Ecto neural progenitor cell (in vitro differentiated cells): ENCODE measurements at regions not wholly inside any gene's neighbourhood (a gene's known extent, or its start where the extent isn't known, plus 50 kb on each side); places are given as distances from the start of the nearest gene placed in this dataset.
"Not testable (repeated sequence)": the region's sequence is repeated elsewhere in the genome, so short reads cannot be mapped to it uniquely, and the experiment has no call there.

ENCODE experiments used
- DNase-seq: peaks from one replicate; pipeline ENCODE4 v3.0.0-alpha.2; 2018; ENCODE audit warnings: low spot score

- DNase-seq = no peak
Measured at GRCh38 chr18:25560369-25560768, 208.4 kb upstream of the ZNF521 start.

DNA sequence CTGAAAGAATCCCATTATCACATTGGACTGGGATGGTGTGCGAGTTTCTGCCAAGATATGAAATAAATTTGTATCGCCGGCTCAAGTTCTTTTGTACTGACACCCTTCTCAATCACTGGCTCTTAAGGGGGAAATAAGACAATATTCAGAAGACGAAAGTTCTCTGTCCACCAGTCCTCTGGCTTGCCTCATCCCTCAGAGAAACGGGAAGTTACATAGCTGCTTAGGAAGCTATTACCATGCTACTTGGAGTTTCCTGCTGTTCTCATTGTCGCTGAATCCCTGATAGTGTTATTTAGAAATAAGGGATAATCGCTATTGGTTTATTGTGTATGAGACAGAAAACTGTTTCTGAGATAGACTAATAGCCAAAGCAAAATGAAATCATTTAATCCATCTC lies 205.0 kb upstream of the ZNF521 start:
- DNase-seq = no peak

DNA sequence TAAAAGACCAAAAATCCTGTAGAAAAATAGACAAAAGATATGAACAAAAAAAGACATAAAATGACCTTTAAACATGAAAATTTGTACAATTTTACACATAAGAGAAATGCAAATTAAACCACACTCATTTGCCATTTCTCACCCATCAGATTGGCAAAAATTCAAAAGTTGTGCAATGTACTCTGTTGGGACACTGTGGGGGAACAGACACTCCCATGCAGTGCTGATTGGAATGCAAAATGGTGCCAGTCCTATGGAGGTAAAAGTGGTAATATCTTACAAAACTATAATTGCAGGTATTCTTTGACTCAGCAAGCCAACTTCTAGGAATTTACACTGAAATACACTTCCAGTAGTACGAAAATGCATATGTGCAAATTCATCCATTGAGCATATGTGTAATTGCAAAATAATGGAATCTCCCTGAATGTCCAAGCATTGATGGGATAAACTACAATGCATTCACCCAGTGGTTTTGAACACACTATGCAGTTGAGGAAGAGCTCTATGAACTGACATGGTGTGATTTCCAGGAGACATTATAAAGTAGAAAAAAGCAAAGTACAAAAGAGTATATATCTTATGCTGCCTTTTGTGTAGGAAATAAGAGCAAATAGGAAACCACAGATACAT lies 201.8 kb upstream of the ZNF521 start:
- no peak for DNase-seq

DNA sequence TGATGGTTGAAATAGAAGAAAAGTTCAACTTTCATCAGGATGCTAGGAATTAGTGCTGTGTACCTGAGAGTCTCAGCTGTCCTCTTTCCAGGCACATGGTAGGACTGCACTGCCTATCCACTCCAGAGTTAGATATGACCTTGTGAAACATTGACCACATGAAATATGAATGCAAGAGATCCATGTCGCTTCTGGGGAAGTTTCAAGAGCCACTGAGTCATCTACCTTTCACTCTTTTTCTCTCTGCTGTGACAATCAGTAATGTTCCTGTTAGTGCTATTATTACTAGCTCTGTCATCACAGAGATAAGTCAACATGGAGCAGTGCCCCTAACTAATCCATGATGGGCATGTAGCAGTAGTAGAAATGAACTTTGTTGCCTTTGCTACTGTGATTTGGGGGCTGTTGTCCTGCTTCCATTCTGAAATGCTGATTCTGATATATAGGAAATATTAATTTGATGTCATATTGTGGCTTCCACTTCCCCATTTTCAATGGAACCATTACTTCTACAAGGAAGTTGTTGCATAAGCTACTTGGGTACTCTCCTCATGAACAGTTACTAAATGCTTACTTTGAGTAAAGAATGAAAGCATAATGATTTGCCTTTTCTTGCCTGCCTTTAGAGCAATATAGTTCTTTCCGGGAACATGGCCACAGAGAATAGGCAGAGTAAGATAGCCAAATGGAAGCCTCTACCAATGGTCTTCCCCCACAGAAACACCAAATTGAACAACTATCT lies 192.8 kb upstream of the ZNF521 start:
- DNase-seq = no peak

- no peak for DNase-seq
Measured at GRCh38 chr18:25538175-25538922, 186.4 kb upstream of the ZNF521 start.

GRCh38 chr18:25535495-25535894 lies 183.5 kb upstream of the ZNF521 start:
- DNase-seq = no peak

- no peak for DNase-seq
Measured at GRCh38 chr18:25534401-25534800, 182.4 kb upstream of the ZNF521 start.

DNA sequence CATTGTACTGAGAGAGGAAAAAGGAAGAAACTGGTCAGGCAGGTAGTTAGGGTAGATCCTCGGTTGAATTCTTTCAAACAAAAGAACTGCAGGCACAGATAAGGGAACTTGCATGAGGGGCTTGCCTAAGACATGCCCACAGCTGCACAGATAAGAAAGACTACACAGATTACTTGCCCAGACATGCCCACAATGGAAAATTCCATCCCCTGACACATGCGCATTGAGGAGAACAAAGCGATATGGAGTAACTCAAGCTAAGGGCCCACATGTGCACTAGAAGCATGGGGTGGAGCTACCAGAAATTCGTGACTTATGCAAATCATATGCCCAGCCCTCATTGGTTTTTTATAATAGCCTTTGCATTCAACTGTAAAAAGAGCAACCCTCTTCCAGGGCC lies 181.3 kb upstream of the ZNF521 start:
- DNase-seq = no peak

- DNase-seq = no peak
Measured at GRCh38 chr18:25531207-25531606, 179.2 kb upstream of the ZNF521 start.

GRCh38 chr18:25525789-25526188 lies 173.8 kb upstream of the ZNF521 start:
- DNase-seq = not testable (repeated sequence)

DNA sequence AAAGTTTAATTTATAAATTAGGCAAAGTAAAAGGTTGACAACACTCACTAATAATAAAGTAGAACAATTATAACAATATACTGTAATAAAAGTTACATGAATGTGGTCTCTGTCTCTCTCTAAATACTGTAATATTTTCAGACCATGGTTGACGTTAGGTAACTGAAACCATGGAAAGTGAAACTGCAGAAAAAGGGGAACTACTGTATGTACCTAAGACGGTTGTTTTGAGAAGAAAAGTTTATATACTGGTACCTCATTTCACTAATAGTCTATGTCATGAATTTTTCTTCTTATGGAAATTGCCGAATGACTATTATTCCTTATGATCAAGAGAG lies 166.7 kb upstream of the ZNF521 start:
- no peak for DNase-seq

DNA sequence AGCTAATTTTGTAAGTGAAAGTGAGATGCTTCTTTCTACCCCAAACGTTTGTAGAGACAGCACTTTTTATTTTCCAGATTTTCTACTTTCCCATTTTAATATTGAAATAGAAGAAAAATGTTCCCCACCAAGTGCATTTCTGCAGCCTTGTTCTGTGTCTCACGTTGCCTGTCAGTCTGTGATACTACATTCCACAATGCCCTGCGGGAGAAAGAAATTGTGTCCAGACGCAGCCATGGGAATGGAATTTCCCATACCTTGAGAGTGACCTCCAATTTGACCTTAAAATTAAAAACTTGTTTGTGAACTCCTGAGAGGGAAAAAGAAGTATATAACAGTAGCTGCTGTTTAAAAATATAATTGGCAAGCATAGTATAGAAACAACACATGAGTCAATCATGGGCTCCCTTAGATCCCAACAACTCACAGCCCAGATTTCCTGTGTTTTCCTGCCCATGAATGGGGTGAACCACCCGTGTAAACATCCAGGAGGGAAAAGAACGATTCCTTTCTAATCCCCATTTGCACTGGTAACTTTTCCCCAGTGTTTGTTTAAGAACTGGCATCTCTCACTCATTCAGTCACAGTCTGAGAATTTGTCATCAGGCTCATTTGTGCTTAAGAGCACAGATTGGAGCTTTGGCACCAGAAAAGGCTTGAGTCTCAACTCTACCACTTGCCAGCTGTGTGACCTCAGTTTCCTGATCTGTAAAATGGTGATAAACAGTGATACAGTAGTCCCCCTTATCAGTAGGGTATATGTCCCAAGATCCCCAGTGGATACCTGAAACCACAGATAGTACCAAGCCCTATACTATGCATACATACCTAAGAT lies 166.1 kb upstream of the ZNF521 start:
- no peak for DNase-seq

GRCh38 chr18:25516747-25517498 lies 165.0 kb upstream of the ZNF521 start:
- DNase-seq = no peak

DNA sequence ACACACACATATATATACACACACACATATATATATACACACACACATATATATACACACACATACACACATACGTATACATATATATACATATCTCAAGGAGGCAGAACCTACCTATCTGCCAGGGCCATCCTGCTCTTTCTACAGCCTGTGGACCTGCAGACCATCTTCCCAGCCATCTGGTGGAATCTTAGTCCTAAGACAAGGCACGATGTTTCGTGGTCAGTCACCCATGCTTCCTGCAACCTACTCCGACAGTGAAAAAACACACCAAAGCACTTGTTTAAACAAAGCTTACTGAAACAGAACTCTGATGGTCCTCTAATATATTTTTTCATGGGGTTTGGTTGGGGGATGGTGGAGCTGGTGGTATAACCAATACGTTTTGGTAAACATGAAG lies 164.2 kb upstream of the ZNF521 start:
- no peak for DNase-seq

GRCh38 chr18:25510096-25510495 lies 158.1 kb upstream of the ZNF521 start:
- DNase-seq = no peak

GRCh38 chr18:25503567-25504081 lies 151.7 kb upstream of the ZNF521 start:
- DNase-seq = peak; percentile 64

DNA sequence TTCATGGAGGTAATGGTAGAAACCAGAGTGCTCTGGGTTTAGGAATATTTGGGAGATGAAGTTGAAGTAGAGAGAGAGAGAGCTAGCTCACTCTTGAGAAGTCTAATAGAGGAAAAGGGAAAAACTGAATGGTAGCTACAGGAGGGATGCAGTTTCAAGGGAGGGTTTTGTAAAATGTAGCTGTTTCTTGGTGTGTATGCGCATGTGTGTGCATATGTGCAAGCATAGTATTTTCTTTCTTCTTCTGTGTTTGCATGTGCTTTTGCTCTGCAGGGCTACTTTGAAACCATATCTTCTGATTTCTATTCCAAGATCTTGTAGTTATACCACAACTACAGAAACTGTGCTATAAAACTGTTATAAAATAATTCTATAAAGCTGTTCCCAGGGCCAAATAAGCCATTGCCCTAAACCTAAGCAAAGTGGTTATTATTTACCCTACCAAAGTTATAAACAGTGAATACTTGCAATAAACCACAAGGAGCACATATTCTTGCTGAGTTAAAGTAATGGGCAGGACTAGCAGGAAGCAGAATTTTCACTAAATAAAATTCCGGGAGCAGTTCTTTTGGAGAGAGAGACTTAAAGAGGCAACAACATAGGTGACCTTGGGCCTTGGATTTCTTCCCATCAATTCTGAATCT lies 145.3 kb upstream of the ZNF521 start:
- no peak for DNase-seq

- DNase-seq = no peak
Measured at GRCh38 chr18:25496544-25496943, 144.6 kb upstream of the ZNF521 start.

- no peak for DNase-seq
Measured at GRCh38 chr18:25495606-25496005, 143.6 kb upstream of the ZNF521 start.

DNA sequence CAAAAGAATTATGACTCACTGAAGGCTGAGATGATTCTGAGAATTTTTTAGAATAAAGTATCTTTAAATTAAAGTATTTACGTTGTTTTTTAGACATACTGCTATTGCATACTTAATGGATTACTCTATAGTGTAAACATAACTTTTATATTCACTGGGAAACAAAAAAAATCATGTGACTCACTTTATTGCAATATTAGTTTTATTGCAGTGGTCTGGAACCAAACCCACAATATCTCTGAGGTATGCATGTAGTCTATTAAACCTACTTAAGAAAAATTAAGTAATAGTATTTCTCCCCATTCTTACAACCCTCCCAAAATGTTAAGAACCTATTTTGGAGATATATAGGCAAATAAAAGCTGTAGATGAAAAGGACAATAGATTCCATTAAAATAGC lies 142.9 kb upstream of the ZNF521 start:
- DNase-seq = no peak

DNA sequence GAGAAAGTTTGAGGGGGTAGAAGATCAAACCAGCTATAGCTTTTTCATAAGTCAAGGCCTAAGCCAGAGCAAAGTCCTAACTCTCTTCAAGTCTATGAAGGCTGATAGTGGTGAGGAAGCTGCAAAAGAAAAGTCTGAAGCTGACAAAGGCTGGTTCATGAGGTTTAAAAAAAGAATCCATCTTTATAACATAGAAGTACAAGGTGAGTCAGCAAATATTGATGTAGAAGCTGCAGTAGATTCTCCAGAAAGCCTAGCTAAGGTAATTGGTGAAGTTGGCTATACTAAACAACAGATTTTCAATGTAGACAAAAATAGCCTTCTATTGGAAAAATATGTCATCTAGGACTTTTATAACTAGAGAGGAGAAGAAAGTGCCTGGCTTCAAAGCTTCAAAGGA lies 141.4 kb upstream of the ZNF521 start:
- no peak for DNase-seq
